GM04503 (cell line): ENCODE measurements at regions not wholly inside any gene's neighbourhood (a gene's known extent, or its start where the extent isn't known, plus 50 kb on each side); places are given as distances from the start of the nearest gene placed in this dataset.
A peak's percentile ranks its signal among the peaks of the same experiment; 100 is the strongest.

Source experiments
- DNase-seq: peaks from one replicate; pipeline ENCODE4 v3.0.0-alpha.2; 2012; ENCODE audit warnings: low read depth

DNA sequence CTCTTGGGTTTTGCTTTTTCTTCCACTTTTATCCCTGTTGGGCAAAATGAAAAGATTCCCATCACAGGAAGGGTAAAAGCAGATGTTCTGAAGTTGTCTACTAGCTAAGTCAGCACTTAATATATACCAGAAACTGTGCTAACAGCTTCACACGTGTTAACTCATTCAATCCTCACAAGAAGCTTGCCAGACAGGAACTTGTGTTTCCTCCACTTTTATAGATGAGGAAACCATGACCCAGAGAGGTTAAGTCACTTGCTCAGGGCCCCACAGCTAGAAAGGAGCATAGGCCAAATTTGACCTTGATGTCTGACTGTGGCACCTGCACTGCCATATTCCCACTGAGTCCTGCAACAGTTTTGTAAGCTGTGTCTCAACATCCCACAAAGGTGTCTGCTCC is 76.8 kb upstream of the EPC2 start:
- no peak for DNase-seq

DNA sequence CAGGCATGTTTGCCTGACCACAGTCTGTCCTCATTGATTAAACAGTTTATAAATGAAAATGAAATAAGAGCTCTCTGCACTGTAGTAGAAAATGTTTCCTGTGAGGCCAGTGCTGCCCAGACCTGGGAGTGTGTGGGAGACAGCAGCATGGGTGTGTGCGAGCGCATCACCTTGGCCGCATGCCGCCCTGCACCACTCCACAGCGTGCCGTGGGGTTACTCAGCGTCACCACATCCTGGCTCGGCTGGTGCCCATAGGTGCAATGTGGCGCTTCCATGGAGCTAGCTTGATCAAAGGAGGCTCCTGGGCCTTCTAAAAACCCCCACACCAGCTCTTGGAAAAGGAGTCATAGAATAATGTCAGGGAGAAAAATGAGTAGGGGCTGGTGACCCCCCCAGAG is 76.0 kb upstream of the EPC2 start:
- DNase-seq = no peak

DNA sequence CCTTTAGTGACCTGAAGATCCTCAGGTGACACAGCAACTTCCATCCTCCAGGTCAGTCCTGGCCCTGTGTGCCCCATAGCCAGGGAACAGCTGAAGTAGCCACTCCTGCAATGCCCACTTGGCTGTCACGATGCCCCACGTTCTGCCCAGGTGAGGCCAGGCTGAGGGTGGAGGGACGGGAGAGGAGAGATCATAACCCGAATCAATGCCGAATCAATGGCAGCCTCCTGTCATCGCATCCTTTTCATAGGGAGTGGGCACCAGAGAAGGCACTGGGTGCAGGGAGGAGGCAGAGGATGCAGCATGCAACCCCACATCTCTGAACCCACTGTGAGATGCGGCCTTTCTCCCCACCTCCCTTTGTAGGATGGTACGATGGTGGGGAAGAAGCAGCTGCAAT is 75.3 kb upstream of the EPC2 start:
- no peak for DNase-seq

DNA sequence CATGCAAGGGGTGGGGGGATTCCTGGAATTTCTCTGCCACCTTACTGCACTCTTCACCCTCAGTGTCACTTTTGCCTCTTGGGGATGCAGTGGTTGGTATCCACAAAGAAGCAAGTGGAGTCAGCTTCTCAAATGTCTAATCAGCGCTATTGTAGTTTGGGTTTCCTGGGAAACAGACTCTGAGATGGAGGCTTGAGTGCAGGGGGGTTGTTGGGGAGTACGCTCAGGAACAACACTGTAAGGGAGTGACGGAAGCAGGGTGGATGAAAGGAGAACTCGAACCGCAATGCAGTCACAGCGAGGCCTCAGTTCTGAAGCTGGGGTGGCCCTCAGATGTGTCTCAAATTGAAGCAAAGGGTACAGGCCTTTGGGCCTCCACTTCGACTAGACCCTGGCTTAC is 73.6 kb upstream of the EPC2 start:
- DNase-seq = no peak

DNA sequence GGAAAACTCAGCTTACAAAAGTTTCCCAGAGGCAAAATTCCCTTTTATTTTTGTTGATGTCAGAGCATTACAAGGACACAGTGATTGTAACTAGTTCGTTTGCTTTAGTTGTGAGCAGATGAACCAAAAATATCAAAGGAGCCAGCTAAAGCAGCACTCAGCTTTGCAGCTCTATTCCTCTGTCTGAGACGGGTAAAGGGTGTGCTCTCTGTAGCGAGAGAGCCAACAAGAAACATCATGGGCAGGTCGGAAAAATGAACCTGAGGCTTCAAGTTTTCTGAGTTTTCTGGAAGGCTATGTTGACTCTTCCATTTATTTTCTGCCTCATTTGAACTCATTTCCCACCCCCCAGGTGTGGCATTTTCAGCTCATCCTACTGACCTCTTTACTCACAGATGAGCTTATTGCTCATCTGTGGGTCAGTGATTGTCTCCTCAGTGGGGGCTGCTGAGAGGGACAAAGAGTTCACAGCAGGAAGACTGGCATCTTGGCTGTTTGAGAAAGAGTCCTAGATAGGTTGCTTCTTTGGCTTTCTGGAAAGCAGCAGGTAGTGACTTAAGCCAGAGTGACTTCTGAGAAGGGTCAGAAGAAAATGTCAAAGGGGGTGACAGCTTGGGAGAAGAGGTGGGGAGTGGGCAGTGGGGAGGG is 66.6 kb upstream of the EPC2 start:
- no peak for DNase-seq

DNA sequence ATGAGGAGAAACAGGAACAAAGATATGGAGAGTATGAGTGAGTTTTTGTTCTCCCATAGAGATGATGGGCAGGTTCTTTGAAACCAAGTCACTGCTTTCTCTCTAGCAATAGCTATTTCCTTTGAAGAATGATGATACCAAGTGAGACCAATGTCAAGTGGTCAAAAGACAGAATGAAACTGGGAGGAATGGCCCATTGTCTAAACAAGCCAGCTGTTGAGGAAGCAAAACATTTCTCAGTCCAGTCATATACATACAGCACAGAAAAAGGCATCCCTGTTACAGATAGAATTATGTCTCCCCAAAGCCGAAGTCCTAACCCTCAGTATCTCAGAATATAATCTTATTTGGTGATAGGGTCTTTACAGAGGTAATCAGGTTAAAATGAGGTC is 66.1 kb upstream of the EPC2 start:
- DNase-seq = no peak

DNA sequence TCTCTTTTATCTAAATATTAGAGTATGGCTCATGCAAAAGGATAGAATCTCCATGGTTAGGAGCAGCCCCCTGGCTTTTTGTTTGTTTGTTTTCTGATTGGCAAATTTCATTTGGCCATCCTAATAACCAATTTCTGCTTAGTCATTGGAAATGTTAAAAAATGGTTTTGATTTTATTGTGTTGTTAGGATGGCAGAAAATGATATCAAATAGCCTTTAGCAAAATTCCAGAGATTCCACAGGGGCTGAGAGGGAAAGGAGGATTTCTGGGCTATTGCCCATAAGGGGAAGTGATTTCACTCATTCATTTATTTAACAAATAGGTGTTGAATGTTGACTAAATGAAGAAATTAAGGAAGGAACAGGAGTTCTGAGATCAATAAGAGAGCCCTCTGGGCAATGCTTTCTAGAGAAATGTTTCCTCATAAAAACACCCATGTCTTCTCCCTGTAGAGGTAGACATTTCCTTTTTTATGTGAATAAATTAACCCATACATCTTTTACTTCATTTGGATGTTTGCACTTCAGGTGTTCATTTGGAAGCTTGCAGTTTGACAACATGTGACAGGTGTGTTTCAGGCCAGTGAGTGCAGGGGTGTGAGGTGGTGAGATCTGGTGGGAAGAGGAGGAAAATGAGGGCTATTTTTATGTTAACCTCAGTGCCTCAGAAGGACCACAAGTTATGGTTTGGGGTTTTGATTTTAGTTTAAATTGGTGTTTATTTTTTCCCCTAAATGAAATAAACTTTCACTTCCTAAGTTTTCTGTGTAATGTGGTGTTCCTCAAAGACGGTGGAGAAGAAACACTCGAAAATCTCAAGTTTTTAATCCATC is 61.7 kb upstream of the EPC2 start:
- DNase-seq = no peak

DNA sequence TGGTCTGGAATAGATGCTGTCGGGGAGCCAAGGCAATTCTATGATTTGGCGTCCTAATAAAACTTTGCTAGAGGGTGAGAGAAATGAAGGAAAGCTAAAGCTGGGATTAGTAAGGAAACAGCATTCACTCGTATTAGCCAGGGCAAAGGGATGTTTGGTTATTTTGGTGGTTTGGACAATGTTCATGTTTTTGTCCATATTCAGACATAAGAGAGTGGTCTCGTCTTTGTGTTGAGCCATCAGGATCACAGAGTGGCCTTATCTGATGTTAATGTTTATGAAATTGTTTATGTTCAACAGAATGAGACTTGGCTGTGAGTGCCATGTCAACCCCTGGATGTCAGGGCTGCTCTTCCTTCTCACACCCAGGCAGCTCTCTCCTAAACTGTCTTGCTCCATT is 58.9 kb upstream of the EPC2 start:
- no peak for DNase-seq

DNA sequence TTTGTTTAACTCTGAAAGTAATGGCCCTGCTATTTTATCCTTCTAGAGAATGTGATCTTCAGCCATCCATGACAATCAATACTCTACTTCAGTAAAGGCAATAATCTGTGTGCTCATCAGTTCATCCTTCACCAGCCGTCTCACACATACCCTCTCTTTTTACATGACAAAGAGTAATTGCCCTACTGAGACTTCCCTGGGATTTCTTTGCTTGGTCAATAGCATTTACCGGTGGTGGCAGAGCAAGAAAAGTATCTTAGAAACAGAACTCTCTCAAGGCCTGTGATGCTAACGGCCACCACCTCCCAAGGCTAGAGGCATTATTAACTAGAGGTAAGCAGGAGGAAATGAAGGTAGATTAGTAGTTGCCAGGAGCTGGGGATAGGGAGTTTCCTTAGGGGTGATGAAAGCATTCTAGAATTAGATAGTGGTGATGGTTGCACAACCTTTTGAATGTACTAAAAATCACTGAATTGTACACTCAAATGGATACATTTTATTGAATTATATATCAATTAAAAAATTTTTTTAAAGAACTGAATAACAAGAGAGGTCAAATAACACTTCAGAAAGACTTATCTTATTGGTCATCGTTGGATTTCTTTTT is 57.9 kb upstream of the EPC2 start:
- no peak for DNase-seq

DNA sequence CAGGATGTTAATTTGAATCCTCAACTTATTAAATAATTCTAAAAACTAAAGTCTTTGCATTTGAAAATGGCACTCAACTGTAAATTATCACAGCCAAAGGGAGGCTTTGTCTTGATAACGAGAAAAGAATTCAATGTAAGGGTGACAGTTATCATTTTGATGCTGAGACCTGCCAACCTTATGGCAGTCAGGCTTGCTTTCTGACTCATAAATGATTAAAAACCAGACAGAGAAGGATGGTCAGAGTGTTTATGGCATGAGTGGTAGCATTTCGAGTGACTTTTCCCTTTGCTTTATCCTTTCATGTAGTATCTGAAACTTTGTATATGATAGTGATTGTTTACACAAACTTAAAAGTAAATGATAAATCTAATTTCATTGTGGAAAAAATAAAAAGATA is 53.9 kb upstream of the EPC2 start:
- no peak for DNase-seq

DNA sequence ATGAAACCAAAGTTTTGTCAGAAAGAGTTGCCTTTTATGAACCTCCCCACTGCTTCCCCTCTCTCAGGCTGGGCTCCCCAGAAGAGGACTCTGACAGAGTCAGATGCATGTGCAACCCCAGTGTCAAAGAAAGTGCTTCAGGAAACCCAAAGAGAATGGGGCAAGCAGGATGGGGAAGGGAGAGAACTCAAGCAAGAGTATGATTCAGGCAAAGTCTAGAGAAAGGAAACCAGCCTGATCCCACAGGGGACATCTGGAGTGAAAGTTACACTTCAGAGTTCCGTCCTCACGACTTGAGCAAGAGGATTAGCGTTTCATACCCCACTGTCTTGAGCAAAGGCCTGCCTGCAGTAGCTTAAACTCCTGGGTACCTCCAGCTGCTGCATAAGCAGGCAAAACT is 51.8 kb upstream of the EPC2 start:
- DNase-seq = no peak

DNA sequence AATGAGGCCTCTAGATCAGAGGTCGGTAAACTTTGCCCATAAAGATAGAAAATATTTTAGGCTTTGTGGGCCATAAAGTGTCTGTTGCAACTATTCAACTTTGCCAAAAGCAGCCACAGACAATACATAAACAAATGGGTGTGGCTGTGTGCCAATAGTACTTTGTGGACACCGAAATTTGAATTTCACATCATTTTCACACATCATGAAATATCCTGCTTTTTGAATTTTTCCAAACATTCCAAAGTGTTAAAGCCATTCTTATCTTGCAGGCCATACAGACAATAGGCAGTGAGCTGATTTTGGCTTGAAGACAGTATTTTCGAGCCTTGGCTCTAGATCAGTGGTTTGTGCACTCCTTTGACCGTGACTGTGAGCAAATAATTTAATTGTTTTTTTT is 51.1 kb upstream of the EPC2 start:
- DNase-seq = peak; percentile 24

DNA sequence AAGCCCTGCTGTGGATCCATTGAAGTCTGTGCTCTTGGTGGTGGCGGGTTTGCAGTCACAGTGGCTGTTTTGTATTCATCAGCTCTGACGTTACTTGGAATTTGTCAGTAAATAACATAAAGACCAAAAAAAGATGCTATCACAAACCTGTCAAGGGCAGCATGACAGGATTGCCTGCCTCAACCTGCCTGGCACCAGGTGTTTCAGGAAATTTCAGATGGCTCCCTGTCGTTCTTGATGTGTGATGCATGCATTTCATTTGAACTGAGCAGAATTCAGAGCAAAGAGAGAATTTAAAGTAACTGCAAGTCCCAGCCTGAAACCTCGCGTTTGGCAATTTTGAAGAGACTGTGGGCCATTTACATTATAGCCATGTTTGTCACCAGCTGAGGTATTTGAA is 50.3 kb upstream of the EPC2 start:
- no peak for DNase-seq
